Right atrium auricular region (tissue), 2 donors: ENCODE measurements at regions not wholly inside any gene's neighbourhood (a gene's known extent, or its start where the extent isn't known, plus 50 kb on each side); places are given as distances from the start of the nearest gene placed in this dataset.

Source experiments
- DNase-seq: peaks from one replicate; pipeline ENCODE4 v3.0.0-alpha.2; 2019; ENCODE audit warnings: low spot score
- H3K27ac ChIP-seq, 2 donors: fragments of 200-600 bp; sonication (generic); 1 replicate in 1 of 2; 2 replicates in 1 of 2; pipeline ENCODE4 v1.5.1; 2016 to 2019
- H3K27me3 ChIP-seq, 2 donors: fragments of 200-600 bp; sonication (generic); one replicate each; pipeline versions ENCODE4 v1.5.1 to v1.6.0; 2017 to 2019
- H3K36me3 ChIP-seq: fragments of 200-600 bp; sonication (generic); one replicate; pipeline ENCODE4 v1.5.1; 2016
- H3K4me1 ChIP-seq, 2 donors: fragments of 200-600 bp; sonication (generic); one replicate each; pipeline versions ENCODE4 v1.5.1 to v1.6.0; 2017 to 2019
- H3K4me3 ChIP-seq, 2 donors: fragments of 200-600 bp; sonication (generic); 1 replicate in 1 of 2; 2 replicates in 1 of 2; pipeline ENCODE4 v1.5.1; 2017 to 2019; ENCODE audit warnings: mild to moderate bottlenecking in 1 of 2, moderate library complexity in 1 of 2
- H3K9me3 ChIP-seq, 2 donors: fragments of 200-600 bp; sonication (generic); one replicate each; pipeline ENCODE4 v1.5.1; 2019
- CTCF ChIP-seq, 2 donors: fragments of 200-600 bp; sonication (generic); IDR thresholded peaks; one replicate each; pipeline ENCODE4 v1.5.1; 2019; ENCODE audit warnings: antibody characterized with exemption in 2 of 2

- TF ChIP-seq CTCF (IDR thresholded peaks at IDR 0.05): no peak
- DNase-seq: no peak
- Histone ChIP-seq H3K36me3 (no peaks in the 10 kb centered on the region), H3K27me3 (no peaks in the 10 kb centered on the region), H3K4me1 (no peaks in the 10 kb centered on the region), H3K27ac (no peak overlapping the region), H3K4me3 (no peak overlapping the region), H3K9me3 (no peaks in the 10 kb centered on the region)
These were observed 356.5 kb downstream of the PDGFC start for GRCh38 chr4:156615066-156615531.

GRCh38 chr4:156614536-156614935 is 357.1 kb downstream of the PDGFC start:
- Histone ChIP-seq H3K27ac (no peak overlapping the region), H3K4me3 (no peak overlapping the region), H3K4me1 (no peaks in the 10 kb centered on the region), H3K36me3 (no peaks in the 10 kb centered on the region), H3K27me3 (no peaks in the 10 kb centered on the region), H3K9me3 (no peaks in the 10 kb centered on the region)
- TF ChIP-seq CTCF (IDR thresholded peaks at IDR 0.05): no peak
- no peak for DNase-seq

DNA sequence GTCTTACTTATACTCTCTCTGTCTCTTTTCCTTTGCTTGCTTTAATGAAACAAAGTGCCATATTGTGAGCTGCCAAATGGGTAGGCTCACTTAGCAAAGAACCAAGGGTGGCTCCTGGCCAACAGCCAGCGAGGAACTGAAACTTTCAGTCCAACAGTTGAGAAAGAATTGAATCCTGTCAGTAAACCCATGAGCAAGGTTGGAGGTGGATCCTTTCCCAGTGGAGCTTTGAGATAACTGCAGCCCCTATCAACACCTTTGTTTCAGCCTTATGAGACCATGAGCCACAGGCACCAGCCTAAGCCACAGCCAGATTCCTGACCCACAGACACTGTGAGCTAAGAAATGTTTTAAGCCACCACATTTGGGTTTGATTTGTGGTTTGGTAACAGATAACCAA is 362.2 kb downstream of the PDGFC start:
- no peaks in the 10 kb centered on the region for H3K27me3 ChIP-seq
- H3K9me3 ChIP-seq: no peaks in the 10 kb centered on the region
- peak; percentile 59 for DNase-seq
- no peak overlapping the region for H3K27ac ChIP-seq
- no peaks in the 10 kb centered on the region for H3K4me1 ChIP-seq
- no peaks in the 10 kb centered on the region for H3K36me3 ChIP-seq
- H3K4me3 ChIP-seq: no peak overlapping the region
- TF ChIP-seq CTCF (IDR thresholded peaks at IDR 0.05): no peak

DNA sequence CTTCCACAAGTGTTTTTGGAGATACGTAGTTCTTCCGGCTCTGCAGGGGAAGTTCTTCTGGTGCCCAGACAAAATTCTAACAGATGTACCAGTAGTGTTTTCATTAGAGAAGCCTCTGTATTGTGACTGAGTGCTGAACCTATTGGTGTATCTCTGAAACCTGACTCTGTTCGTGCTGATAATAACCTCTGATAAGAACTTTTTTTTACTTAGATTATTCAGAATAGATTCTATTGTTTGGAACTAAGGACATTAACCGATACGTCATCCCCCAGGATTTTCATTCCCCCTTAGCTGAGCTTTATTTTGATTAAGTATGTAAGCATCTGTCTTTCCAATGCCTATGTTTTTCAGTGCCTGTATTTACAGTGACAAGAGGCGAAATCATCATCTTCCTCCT is 362.9 kb downstream of the PDGFC start:
- no peak for TF ChIP-seq CTCF (IDR thresholded peaks at IDR 0.05)
- Histone ChIP-seq H3K36me3 (no peaks in the 10 kb centered on the region), H3K27ac (no peak overlapping the region), H3K9me3 (no peaks in the 10 kb centered on the region), H3K4me1 (no peaks in the 10 kb centered on the region), H3K27me3 (no peaks in the 10 kb centered on the region), H3K4me3 (no peak overlapping the region)
- DNase-seq: no peak

GRCh38 chr4:156607478-156607857 is 364.1 kb downstream of the PDGFC start:
- Histone ChIP-seq H3K4me3 (no peak overlapping the region), H3K36me3 (no peaks in the 10 kb centered on the region), H3K4me1 (no peaks in the 10 kb centered on the region), H3K27ac (no peak overlapping the region), H3K9me3 (no peaks in the 10 kb centered on the region), H3K27me3 (no peaks in the 10 kb centered on the region)
- DNase-seq: no peak
- TF ChIP-seq CTCF (IDR thresholded peaks at IDR 0.05): no peak
